Activated T-cell treated with anti-CD3 and anti-CD28 coated beads for 24 hours (primary cell): ENCODE measurements at regions not wholly inside any gene's neighbourhood (a gene's known extent, or its start where the extent isn't known, plus 50 kb on each side); places are given as distances from the start of the nearest gene placed in this dataset.

Experiments used
- DNase-seq: peaks from one replicate; pipeline ENCODE4 v3.0.0-alpha.2; 2020; ENCODE audit warnings: low read depth

GRCh38 chr9:106615118-106615889 is 247.7 kb upstream of the ZNF462 start:
- no peak for DNase-seq

GRCh38 chr9:106616026-106616425 is 246.9 kb upstream of the ZNF462 start:
- no peak for DNase-seq

GRCh38 chr9:106616851-106617345 is 246.1 kb upstream of the ZNF462 start:
- DNase-seq: no peak

- no peak for DNase-seq
These were observed 243.8 kb upstream of the ZNF462 start for GRCh38 chr9:106619211-106619610.

- no peak for DNase-seq
These were observed 242.9 kb upstream of the ZNF462 start for GRCh38 chr9:106620081-106620480.

GRCh38 chr9:106620866-106621265 is 242.1 kb upstream of the ZNF462 start:
- DNase-seq: no peak

- DNase-seq: no peak
These were observed 241.4 kb upstream of the ZNF462 start for GRCh38 chr9:106621313-106622163.

GRCh38 chr9:106622164-106622487 is 240.8 kb upstream of the ZNF462 start:
- DNase-seq: no peak

- DNase-seq: no peak
These were observed 239.4 kb upstream of the ZNF462 start for GRCh38 chr9:106623558-106623957.

- DNase-seq: no peak
These were observed 237.6 kb upstream of the ZNF462 start for GRCh38 chr9:106625259-106625789.

- no peak for DNase-seq
These were observed 236.0 kb upstream of the ZNF462 start for GRCh38 chr9:106626936-106627335.

GRCh38 chr9:106632621-106633020 is 230.3 kb upstream of the ZNF462 start:
- no peak for DNase-seq

- no peak for DNase-seq
These were observed 228.8 kb upstream of the ZNF462 start for GRCh38 chr9:106634183-106634582.

- no peak for DNase-seq
These were observed 228.3 kb upstream of the ZNF462 start for GRCh38 chr9:106634641-106635040.

GRCh38 chr9:106637486-106637885 is 225.5 kb upstream of the ZNF462 start:
- no peak for DNase-seq

GRCh38 chr9:106639873-106640568 is 222.9 kb upstream of the ZNF462 start:
- no peak for DNase-seq

GRCh38 chr9:106643211-106643930 is 219.6 kb upstream of the ZNF462 start:
- no peak for DNase-seq

- DNase-seq: no peak
These were observed 218.3 kb upstream of the ZNF462 start for GRCh38 chr9:106644661-106645060.

GRCh38 chr9:106648799-106649198 is 214.2 kb upstream of the ZNF462 start:
- no peak for DNase-seq

- DNase-seq: no peak
These were observed 213.3 kb upstream of the ZNF462 start for GRCh38 chr9:106649664-106650063.

GRCh38 chr9:106653213-106653612 is 209.8 kb upstream of the ZNF462 start:
- no peak for DNase-seq

GRCh38 chr9:106655966-106656365 is 207.0 kb upstream of the ZNF462 start:
- no peak for DNase-seq
